Mesendoderm (in vitro differentiated cells): ENCODE measurements at regions not wholly inside any gene's neighbourhood (a gene's known extent, or its start where the extent isn't known, plus 50 kb on each side); places are given as distances from the start of the nearest gene placed in this dataset.

Experiments used
- DNase-seq: peaks from one replicate; pipeline ENCODE4 v3.0.0; 2013
- H2AK5ac ChIP-seq: 2 replicates; pipeline ENCODE4 v1.6.1; 2013; ENCODE audit warnings: low read length, inconsistent platforms
- H2BK120ac ChIP-seq: 2 replicates; pipeline ENCODE4 v1.6.1; 2013; ENCODE audit warnings: low read depth, mild to moderate bottlenecking, low read length, moderate library complexity, mixed read lengths
- H2BK15ac ChIP-seq: replicated peaks from 2 replicates; pipeline ENCODE4 v1.6.1; 2013; ENCODE audit warnings: low read depth, mild to moderate bottlenecking, moderate library complexity
- H2BK5ac ChIP-seq: 2 replicates; pipeline ENCODE4 v1.6.1; 2013; ENCODE audit warnings: low read length, inconsistent platforms
- H3K18ac ChIP-seq: 2 replicates; pipeline ENCODE4 v1.6.1; 2013; ENCODE audit warnings: mild to moderate bottlenecking, low read length, mixed read lengths
- H3K23ac ChIP-seq: one replicate; pipeline ENCODE4 v1.6.1; 2013; ENCODE audit warnings: low read length
- H3K27ac ChIP-seq: 2 replicates; pipeline ENCODE4 v1.5.1; 2013; ENCODE audit warnings: low read depth, mild to moderate bottlenecking, inconsistent platforms, low read length, moderate library complexity
- H3K27me3 ChIP-seq: 2 replicates; pipeline ENCODE4 v1.6.1; 2013; ENCODE audit warnings: low read length, control low read depth, mild to moderate bottlenecking, inconsistent platforms; ENCODE audit not compliant: insufficient read depth, poor library complexity
- H3K36me3 ChIP-seq: 2 replicates; pipeline ENCODE4 v1.6.1; 2013; ENCODE audit warnings: low read length, inconsistent platforms; ENCODE audit not compliant: control insufficient read depth, insufficient read depth
- H3K4ac ChIP-seq: one replicate; pipeline ENCODE4 v1.6.1; 2013; ENCODE audit warnings: low read depth, mild to moderate bottlenecking, low read length, moderate library complexity
- H3K4me1 ChIP-seq: 2 replicates; pipeline ENCODE4 v1.6.1; 2013; ENCODE audit warnings: low read depth, low read length, inconsistent platforms; ENCODE audit not compliant: control insufficient read depth
- H3K4me2 ChIP-seq: 2 replicates; pipeline ENCODE4 v1.6.1; 2013; ENCODE audit warnings: low read length
- H3K4me3 ChIP-seq: 2 replicates; pipeline ENCODE4 v1.5.1; 2013; ENCODE audit warnings: mild to moderate bottlenecking, low read length
- H3K56ac ChIP-seq: one replicate; pipeline ENCODE4 v1.6.1; 2013; ENCODE audit warnings: low read length
- H3K79me1 ChIP-seq: 2 replicates; pipeline ENCODE4 v1.6.1; 2013; ENCODE audit warnings: low read length, inconsistent platforms
- H3K79me2 ChIP-seq: 2 replicates; pipeline ENCODE4 v1.6.1; 2013; ENCODE audit warnings: mild to moderate bottlenecking, low read length; ENCODE audit not compliant: control insufficient read depth, insufficient read depth
- H3K9ac ChIP-seq: 2 replicates; pipeline ENCODE4 v1.6.1; 2013; ENCODE audit warnings: low read length, inconsistent platforms
- H4K5ac ChIP-seq: one replicate; pipeline ENCODE4 v1.6.1; 2013; ENCODE audit warnings: low read length
- H4K8ac ChIP-seq: one replicate; pipeline ENCODE4 v1.6.1; 2013; ENCODE audit warnings: low read depth, mild to moderate bottlenecking, control low read depth, low read length, moderate library complexity
- WGBS: extraction: QIAGEN DNeasy Blood & Tissue Kit; methylation state at CpG from one replicate; pipeline ENCODE4 v1.1.7; 2013; ENCODE audit warnings: low lambda C conversion rate, missing lambda C conversion rate; ENCODE audit not compliant: insufficient coverage; ENCODE audit errors: extremely low coverage; 5-methylcytosine and 5-hydroxymethylcytosine counted together

DNA sequence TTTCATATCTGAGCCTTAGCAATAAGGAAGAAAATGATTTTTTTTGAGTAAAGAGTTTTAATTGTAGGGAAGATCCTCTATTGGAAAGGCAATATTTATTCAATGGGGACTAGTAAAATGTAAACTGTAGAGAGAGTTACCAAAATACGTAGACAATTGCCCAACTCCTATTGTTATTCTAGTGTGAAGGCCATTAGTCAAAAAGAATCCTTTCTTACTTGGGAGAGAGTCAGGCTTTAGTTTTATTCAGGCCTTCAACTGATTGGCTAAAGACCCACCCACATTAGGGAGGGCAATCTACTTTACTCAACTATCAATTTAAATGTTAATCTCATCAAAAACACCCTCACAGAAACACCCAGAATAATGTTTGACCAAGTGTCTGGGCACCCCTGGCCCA lies 485.8 kb upstream of the ATXN7L3B start:
- WGBS, result no CpG with 5 or more reads among the region's 1 CpG
- no peak overlapping the region for H3K18ac ChIP-seq
- no peak overlapping the region for H3K4ac ChIP-seq
- no peak overlapping the region for H2BK15ac ChIP-seq
- no peak overlapping the region for H4K8ac ChIP-seq
- no peak overlapping the region for H2BK5ac ChIP-seq
- H2BK120ac ChIP-seq, result no peak overlapping the region
- H3K36me3 ChIP-seq, result no peaks in the 10 kb centered on the region
- no peak overlapping the region for H4K5ac ChIP-seq
- H3K27ac ChIP-seq, result no peak overlapping the region
- no peak overlapping the region for H3K9ac ChIP-seq
- H3K27me3 ChIP-seq, result no peaks in the 10 kb centered on the region
- no peak overlapping the region for H3K56ac ChIP-seq
- no peak overlapping the region for H3K4me2 ChIP-seq
- no peaks in the 10 kb centered on the region for H3K4me1 ChIP-seq
- H3K79me2 ChIP-seq, result no peaks in the 10 kb centered on the region
- H3K4me3 ChIP-seq, result no peak overlapping the region
- DNase-seq, result no peak
- no peaks in the 10 kb centered on the region for H3K79me1 ChIP-seq
- H2AK5ac ChIP-seq, result no peak overlapping the region
- no peak overlapping the region for H3K23ac ChIP-seq

DNA sequence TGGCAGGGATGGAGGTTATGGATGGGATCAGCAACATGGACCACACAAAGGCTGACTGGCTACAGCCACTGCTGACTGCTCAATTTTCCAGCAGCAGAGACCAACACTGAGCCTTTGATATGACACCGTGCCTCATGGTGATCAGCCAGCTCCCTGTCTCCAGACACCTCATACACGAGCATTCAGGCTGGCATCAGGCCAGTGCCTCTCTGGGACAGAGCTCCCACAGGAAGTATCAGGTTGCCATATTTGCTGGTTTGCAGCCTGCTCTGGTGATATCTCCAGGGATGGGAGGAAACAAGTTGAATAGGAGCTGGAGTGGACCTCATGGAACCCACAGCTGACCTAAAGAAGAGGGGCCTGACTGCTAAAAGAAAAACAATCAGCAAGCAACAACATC lies 471.2 kb upstream of the ATXN7L3B start:
- H3K9ac ChIP-seq, result no peak overlapping the region
- no peak overlapping the region for H3K56ac ChIP-seq
- no peaks in the 10 kb centered on the region for H3K79me2 ChIP-seq
- no peaks in the 10 kb centered on the region for H3K4me1 ChIP-seq
- H3K79me1 ChIP-seq, result no peaks in the 10 kb centered on the region
- H4K5ac ChIP-seq, result no peak overlapping the region
- no peaks in the 10 kb centered on the region for H3K36me3 ChIP-seq
- no peak overlapping the region for H2BK5ac ChIP-seq
- H2AK5ac ChIP-seq, result no peak overlapping the region
- H3K23ac ChIP-seq, result no peak overlapping the region
- no peak overlapping the region for H3K4me3 ChIP-seq
- no peak overlapping the region for H3K27ac ChIP-seq
- H2BK15ac ChIP-seq, result no peak overlapping the region
- DNase-seq, result no peak
- H3K18ac ChIP-seq, result no peak overlapping the region
- H4K8ac ChIP-seq, result no peak overlapping the region
- no peak overlapping the region for H3K4me2 ChIP-seq
- no peak overlapping the region for H3K4ac ChIP-seq
- no peak overlapping the region for H2BK120ac ChIP-seq
- no peaks in the 10 kb centered on the region for H3K27me3 ChIP-seq
- no CpG with 5 or more reads among the region's 2 CpGs for WGBS

DNA sequence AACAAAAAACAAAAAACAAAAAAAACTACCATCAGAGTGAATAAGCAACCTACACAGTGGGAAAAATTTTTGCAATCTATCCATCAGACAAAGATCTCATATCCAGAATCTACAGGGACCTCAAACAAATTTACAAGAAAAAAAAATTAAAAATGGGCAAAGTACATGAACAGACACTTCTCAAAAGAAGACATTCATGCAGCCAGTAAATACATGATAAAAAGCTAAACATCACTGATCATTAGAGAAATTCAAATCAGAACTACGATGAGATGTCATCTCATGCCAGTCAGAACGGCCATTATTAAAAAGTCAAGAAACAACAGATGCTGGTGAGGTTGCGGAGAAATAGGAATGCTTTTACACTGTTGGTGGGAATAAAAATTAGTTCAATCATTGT lies 466.5 kb upstream of the ATXN7L3B start:
- Histone ChIP-seq H2AK5ac (no peak overlapping the region), H3K79me2 (no peaks in the 10 kb centered on the region), H3K27me3 (no peaks in the 10 kb centered on the region), H2BK15ac (no peak overlapping the region), H3K4me3 (no peak overlapping the region), H4K8ac (no peak overlapping the region), H3K4me2 (no peak overlapping the region), H4K5ac (no peak overlapping the region), H3K4me1 (no peaks in the 10 kb centered on the region), H3K18ac (no peak overlapping the region), H3K36me3 (no peaks in the 10 kb centered on the region), H3K23ac (no peak overlapping the region), H3K9ac (no peak overlapping the region), H3K4ac (no peak overlapping the region), H3K27ac (no peak overlapping the region), H2BK5ac (no peak overlapping the region), H3K79me1 (no peaks in the 10 kb centered on the region), H3K56ac (no peak overlapping the region), H2BK120ac (no peak overlapping the region)
- no CpG with 5 or more reads among the region's 3 CpGs for WGBS
- no peak for DNase-seq

DNA sequence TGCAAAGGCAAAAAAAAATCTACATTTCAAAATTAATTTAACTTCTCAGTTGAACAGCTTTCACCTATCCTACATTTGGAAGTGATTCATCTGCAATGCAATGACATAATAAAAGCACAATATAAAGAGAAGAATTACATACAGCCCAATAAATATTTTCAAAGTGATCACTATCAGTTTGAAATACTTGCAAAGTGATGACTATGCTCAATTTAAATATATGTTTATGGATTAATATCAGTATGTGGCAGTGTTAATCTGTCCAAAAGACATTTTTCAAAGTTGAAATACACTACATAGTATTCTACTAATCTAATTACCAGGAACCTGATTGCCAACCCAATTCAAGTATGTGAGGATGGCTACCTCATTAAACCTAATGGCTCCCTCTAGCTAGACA lies 460.7 kb upstream of the ATXN7L3B start:
- Histone ChIP-seq H3K4me1 (no peaks in the 10 kb centered on the region), H3K36me3 (no peaks in the 10 kb centered on the region), H3K79me2 (no peaks in the 10 kb centered on the region), H3K27ac (no peak overlapping the region), H3K4ac (no peak overlapping the region), H2BK15ac (no peak overlapping the region), H3K18ac (no peak overlapping the region), H3K23ac (no peak overlapping the region), H2AK5ac (no peak overlapping the region), H3K79me1 (no peaks in the 10 kb centered on the region), H3K4me2 (no peak overlapping the region), H3K56ac (no peak overlapping the region), H4K8ac (no peak overlapping the region), H3K9ac (no peak overlapping the region), H3K27me3 (no peaks in the 10 kb centered on the region), H3K4me3 (no peak overlapping the region), H2BK5ac (no peak overlapping the region), H2BK120ac (no peak overlapping the region), H4K5ac (no peak overlapping the region)
- DNase-seq, result no peak

DNA sequence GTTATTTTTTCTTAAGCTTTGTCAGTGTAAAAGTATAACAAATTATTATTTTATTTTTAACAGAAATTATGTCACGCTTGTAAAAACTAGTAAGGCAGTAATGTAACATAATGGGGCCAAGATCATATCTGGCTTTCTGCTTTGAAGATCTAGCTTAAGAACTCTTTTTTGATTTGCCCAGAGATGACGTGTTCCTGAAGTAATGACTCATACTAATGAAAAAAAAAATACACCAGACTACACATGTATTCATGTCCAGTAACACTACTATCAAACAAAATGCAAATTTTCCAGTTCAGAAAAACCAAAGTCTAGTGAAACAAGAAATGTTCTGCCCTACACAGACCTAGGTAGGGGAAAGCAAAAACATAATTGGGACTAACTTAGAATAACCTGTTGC lies 432.2 kb upstream of the ATXN7L3B start:
- no CpG with 5 or more reads among the region's 2 CpGs for WGBS
- H3K27ac ChIP-seq, result no peak overlapping the region

DNA sequence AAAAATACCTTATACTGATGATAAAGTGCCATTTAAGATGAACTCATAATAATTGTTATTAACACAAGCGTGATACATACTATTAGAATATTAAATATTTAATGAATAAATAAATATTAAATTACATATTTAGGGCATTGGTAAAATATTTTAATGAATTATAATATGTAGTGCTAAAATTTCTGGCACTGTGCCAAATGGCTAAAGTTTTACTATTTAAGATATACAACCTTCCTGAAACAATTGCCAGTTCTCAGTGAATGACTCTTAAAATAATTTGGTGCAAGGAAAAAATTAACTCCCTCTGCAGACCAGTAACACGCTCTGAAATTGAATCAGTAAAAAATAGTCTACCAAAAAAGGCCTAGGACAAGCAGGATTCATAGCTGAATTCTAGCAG lies 428.9 kb upstream of the ATXN7L3B start:
- no peak overlapping the region for H3K27ac ChIP-seq
- DNase-seq, result no peak
- H3K4me2 ChIP-seq, result no peak overlapping the region
- WGBS, result no CpG with 5 or more reads among the region's 2 CpGs
- H3K18ac ChIP-seq, result no peak overlapping the region
- no peaks in the 10 kb centered on the region for H3K4me1 ChIP-seq
- no peak overlapping the region for H2BK120ac ChIP-seq
- H2BK5ac ChIP-seq, result no peak overlapping the region
- no peak overlapping the region for H3K23ac ChIP-seq
- no peak overlapping the region for H3K4ac ChIP-seq
- H3K79me2 ChIP-seq, result no peaks in the 10 kb centered on the region
- H4K5ac ChIP-seq, result no peak overlapping the region
- H3K79me1 ChIP-seq, result no peaks in the 10 kb centered on the region
- H3K36me3 ChIP-seq, result no peaks in the 10 kb centered on the region
- H3K4me3 ChIP-seq, result no peak overlapping the region
- no peaks in the 10 kb centered on the region for H3K27me3 ChIP-seq
- H2BK15ac ChIP-seq, result no peak overlapping the region
- H2AK5ac ChIP-seq, result no peak overlapping the region
- H3K9ac ChIP-seq, result no peak overlapping the region
- H3K56ac ChIP-seq, result no peak overlapping the region
- H4K8ac ChIP-seq, result no peak overlapping the region

More for the DNA sequence above, 432.2 kb upstream of the ATXN7L3B start:
- Histone ChIP-seq H3K56ac (no peak overlapping the region), H3K23ac (no peak overlapping the region), H3K4me1 (no peaks in the 10 kb centered on the region), H3K9ac (no peak overlapping the region), H3K4me3 (no peak overlapping the region), H3K18ac (no peak overlapping the region), H3K79me2 (no peaks in the 10 kb centered on the region), H3K27me3 (no peaks in the 10 kb centered on the region), H2BK5ac (no peak overlapping the region), H2BK15ac (no peak overlapping the region), H2BK120ac (no peak overlapping the region), H3K79me1 (no peaks in the 10 kb centered on the region), H2AK5ac (no peak overlapping the region), H3K4ac (no peak overlapping the region), H4K8ac (no peak overlapping the region), H3K4me2 (no peak overlapping the region), H3K36me3 (no peaks in the 10 kb centered on the region), H4K5ac (no peak overlapping the region)
- DNase-seq, result no peak
